ENCODE measurements at regions not wholly inside any gene's neighbourhood (a gene's known extent, or its start where the extent isn't known, plus 50 kb on each side); places are given as distances from the start of the nearest gene placed in this dataset.

GRCh38 chr16:66107661-66108060, 258.8 kb upstream of the CDH5 start:
- Mint-ChIP-seq H3K9me3 (ENCODE audit: insufficient read depth) (no peaks in the 10 kb centered on the region), H3K27me3 (peaks cover 10% of the 10 kb centered on the region), H3K27ac (no peak overlapping the region), H3K4me3 (no peak overlapping the region), H3K4me1 (no peaks in the 10 kb centered on the region)
- ATAC-seq (ENCODE audit: low read depth) (no peak), DNase-seq (no peak)
- Histone ChIP-seq H2AFZ (ENCODE audit: insufficient read depth, low read depth, low read length, poor library complexity, severe bottlenecking) (no peak overlapping the region), H3K4me1 (ENCODE audit: control insufficient read depth in 2 of 2, insufficient read depth in 2 of 2, low read length in 2 of 2) (no peaks in the 10 kb centered on the region), H3K9ac (ENCODE audit: low read length) (no peak overlapping the region), H3K27me3 (replicated peaks in 1 of 4; ENCODE audit: control extremely low read depth in 1 of 4, control insufficient read depth in 3 of 4, insufficient read depth in 4 of 4, low read length in 3 of 4) (no peaks in the 10 kb centered on the region), H3K36me3 (replicated peaks in 1 of 2; ENCODE audit: control extremely low read depth in 1 of 2, control insufficient read depth in 1 of 2, extremely low read depth in 1 of 2, insufficient read depth in 2 of 2, low read length in 1 of 2) (no peaks in the 10 kb centered on the region), H3K9me3 (ENCODE audit: control extremely low read depth in 1 of 3, control insufficient read depth in 2 of 3, insufficient read depth in 1 of 3, low read length in 2 of 3) (peaks cover 0 to 3% (median 0%) of the 10 kb centered on the region in 3 donors), H4K20me1 (ENCODE audit: control insufficient read depth, insufficient read depth, low read length, poor library complexity, severe bottlenecking) (no peaks in the 10 kb centered on the region), H3K27ac (ENCODE audit: low read length in 2 of 2) (no peak overlapping the region), H3K4me2 (replicated peaks; ENCODE audit: low read depth, low read length, poor library complexity, severe bottlenecking) (no peak overlapping the region), H3K4me3 (ENCODE audit: control extremely low read depth in 1 of 5, extremely low read depth in 1 of 5, insufficient read depth in 1 of 5, low read depth in 2 of 5, low read length in 4 of 5) (no peak overlapping the region), H3K79me2 (ENCODE audit: control insufficient read depth, insufficient read depth, low read length) (no peaks in the 10 kb centered on the region)
- CTCF ChIA-PET, result no interaction called here
- intact Hi-C loops (cut with micrococcal nuclease), result no loop called here
- POLR2A ChIA-PET, result no interaction called here
- TF ChIP-seq CTCF (IDR thresholded peaks at IDR 0.05) (no peak), EZH2 (IDR thresholded peaks at IDR 0.05; ENCODE audit: borderline replicate concordance, insufficient read depth, low read depth, low read length, poor library complexity, severe bottlenecking) (no peak)
- no CpG with 5 or more reads among the region's 1 CpG for WGBS (ENCODE audit: insufficient coverage)

GRCh38 chr16:66103211-66103610, 263.3 kb upstream of the CDH5 start:
- Mint-ChIP-seq H3K27ac (no peak overlapping the region), H3K27me3 (no peaks in the 10 kb centered on the region), H3K9me3 (ENCODE audit: insufficient read depth) (no peaks in the 10 kb centered on the region), H3K4me3 (no peak overlapping the region), H3K4me1 (no peaks in the 10 kb centered on the region)
- WGBS (ENCODE audit: insufficient coverage), result 76% methylated on average over 3 of the region's 4 CpGs
- H3K27ac ChIP-seq (ENCODE audit: low read length in 2 of 2), result no peak overlapping the region
- H3K9ac ChIP-seq (ENCODE audit: low read length), result no peak overlapping the region
- H3K36me3 ChIP-seq (replicated peaks in 1 of 2; ENCODE audit: control extremely low read depth in 1 of 2, control insufficient read depth in 1 of 2, extremely low read depth in 1 of 2, insufficient read depth in 2 of 2, low read length in 1 of 2), result no peaks in the 10 kb centered on the region
- H3K27me3 ChIP-seq (replicated peaks in 1 of 4; ENCODE audit: control extremely low read depth in 1 of 4, control insufficient read depth in 3 of 4, insufficient read depth in 4 of 4, low read length in 3 of 4), result no peaks in the 10 kb centered on the region
- ChIA-PET POLR2A (no interaction called here), CTCF (no interaction called here)
- ATAC-seq (ENCODE audit: low read depth), result no peak
- intact Hi-C loops (cut with micrococcal nuclease), result no loop called here
- peaks cover 0 to 3% (median 0%) of the 10 kb centered on the region in 3 donors for H3K9me3 ChIP-seq (ENCODE audit: control extremely low read depth in 1 of 3, control insufficient read depth in 2 of 3, insufficient read depth in 1 of 3, low read length in 2 of 3)
- H2AFZ ChIP-seq (ENCODE audit: insufficient read depth, low read depth, low read length, poor library complexity, severe bottlenecking), result no peak overlapping the region
- DNase-seq, result no peak
- no peak overlapping the region for H3K4me3 ChIP-seq (ENCODE audit: control extremely low read depth in 1 of 5, extremely low read depth in 1 of 5, insufficient read depth in 1 of 5, low read depth in 2 of 5, low read length in 4 of 5)
- no peak overlapping the region for H3K4me2 ChIP-seq (replicated peaks; ENCODE audit: low read depth, low read length, poor library complexity, severe bottlenecking)
- TF ChIP-seq CTCF (IDR thresholded peaks at IDR 0.05) (no peak), EZH2 (IDR thresholded peaks at IDR 0.05; ENCODE audit: borderline replicate concordance, insufficient read depth, low read depth, low read length, poor library complexity, severe bottlenecking) (no peak)
- no peaks in the 10 kb centered on the region for H3K4me1 ChIP-seq (ENCODE audit: control insufficient read depth in 2 of 2, insufficient read depth in 2 of 2, low read length in 2 of 2)
- H4K20me1 ChIP-seq (ENCODE audit: control insufficient read depth, insufficient read depth, low read length, poor library complexity, severe bottlenecking), result no peaks in the 10 kb centered on the region
- no peaks in the 10 kb centered on the region for H3K79me2 ChIP-seq (ENCODE audit: control insufficient read depth, insufficient read depth, low read length)
